Astrocyte (in vitro differentiated cells and primary cell): ENCODE measurements at regions not wholly inside any gene's neighbourhood (a gene's known extent, or its start where the extent isn't known, plus 50 kb on each side); places are given as distances from the start of the nearest gene placed in this dataset.

Source experiments
- DNase-seq: peaks from one replicate; pipeline ENCODE4 v3.0.0-alpha.2; 2010; ENCODE audit warnings: low read depth
- FAIRE-seq: peaks from 2 replicates; lab custom pipeline; 2011; peaks lifted over from hg19 to GRCh38; lab: Jason Lieb, UNC
- H2AFZ ChIP-seq: 2 replicates; pipeline ENCODE4 v1.6.0; 2012; ENCODE audit warnings: low read depth, low read length, inconsistent platforms
- H3K27ac ChIP-seq: 2 replicates; pipeline ENCODE4 v1.5.1; 2011; ENCODE audit warnings: low read depth, low read length, inconsistent platforms
- H3K27me3 ChIP-seq: 2 replicates; pipeline ENCODE4 v1.6.0; 2011; ENCODE audit warnings: low read length, inconsistent platforms; ENCODE audit not compliant: insufficient read depth
- H3K36me3 ChIP-seq: 2 replicates; pipeline ENCODE4 v1.5.1; 2011; ENCODE audit warnings: low read length, inconsistent platforms; ENCODE audit not compliant: insufficient read depth
- H3K4me1 ChIP-seq: 2 replicates; pipeline ENCODE4 v1.5.1; 2011; ENCODE audit warnings: low read length, inconsistent platforms; ENCODE audit not compliant: insufficient read depth
- H3K4me2 ChIP-seq: 2 replicates; pipeline ENCODE4 v1.6.0; 2012; ENCODE audit warnings: low read length, inconsistent platforms
- H3K4me3 ChIP-seq: 2 replicates; pipeline ENCODE4 v1.5.1; 2011; ENCODE audit warnings: low read depth, mild to moderate bottlenecking, low read length, inconsistent platforms; ENCODE audit not compliant: insufficient read depth
- H3K79me2 ChIP-seq: 2 replicates; pipeline ENCODE4 v1.6.0; 2012; ENCODE audit warnings: mild to moderate bottlenecking, low read length, inconsistent platforms; ENCODE audit not compliant: insufficient read depth
- H3K9ac ChIP-seq: 2 replicates; pipeline ENCODE4 v1.6.0; 2012; ENCODE audit warnings: mild to moderate bottlenecking, low read length, inconsistent platforms
- H3K9me3 ChIP-seq: 2 replicates; pipeline ENCODE4 v1.5.1; 2012; ENCODE audit warnings: low read depth, mild to moderate bottlenecking, low read length, inconsistent platforms; ENCODE audit not compliant: insufficient read depth
- H4K20me1 ChIP-seq: 2 replicates; pipeline ENCODE4 v1.6.0; 2012; ENCODE audit warnings: low read length, inconsistent platforms; ENCODE audit not compliant: insufficient read depth
- H3K27ac Mint-ChIP-seq: one replicate; pipeline ENCODE4 v1.8.0; 2021; ENCODE audit warnings: mild to moderate bottlenecking, mixed read lengths; ENCODE audit not compliant: unreplicated experiment
- H3K27me3 Mint-ChIP-seq: one replicate; pipeline ENCODE4 v1.8.0; 2021; ENCODE audit warnings: low read depth, mixed read lengths; ENCODE audit not compliant: unreplicated experiment
- H3K36me3 Mint-ChIP-seq: one replicate; pipeline ENCODE4 v1.8.0; 2021; ENCODE audit warnings: low read depth, mixed read lengths; ENCODE audit not compliant: unreplicated experiment
- H3K4me1 Mint-ChIP-seq: one replicate; pipeline ENCODE4 v1.8.0; 2021; ENCODE audit warnings: low read depth, mixed read lengths; ENCODE audit not compliant: unreplicated experiment
- H3K4me3 Mint-ChIP-seq: one replicate; pipeline ENCODE4 v1.8.0; 2021; ENCODE audit warnings: mild to moderate bottlenecking, moderate library complexity, mixed read lengths; ENCODE audit not compliant: unreplicated experiment
- H3K9me3 Mint-ChIP-seq: one replicate; pipeline ENCODE4 v1.8.0; 2021; ENCODE audit warnings: mild to moderate bottlenecking, mixed read lengths; ENCODE audit not compliant: unreplicated experiment
- CTCF ChIP-seq: IDR thresholded peaks from 2 replicates; pipeline ENCODE4 v1.5.1; 2011; ENCODE audit warnings: low read depth, mild to moderate bottlenecking, inconsistent platforms, low read length, moderate library complexity; ENCODE audit not compliant: insufficient read depth
- EZH2 ChIP-seq: IDR thresholded peaks from 2 replicates; pipeline ENCODE4 v1.6.1; 2012; ENCODE audit warnings: mild to moderate bottlenecking, low read length, inconsistent platforms; ENCODE audit not compliant: insufficient read depth

DNA sequence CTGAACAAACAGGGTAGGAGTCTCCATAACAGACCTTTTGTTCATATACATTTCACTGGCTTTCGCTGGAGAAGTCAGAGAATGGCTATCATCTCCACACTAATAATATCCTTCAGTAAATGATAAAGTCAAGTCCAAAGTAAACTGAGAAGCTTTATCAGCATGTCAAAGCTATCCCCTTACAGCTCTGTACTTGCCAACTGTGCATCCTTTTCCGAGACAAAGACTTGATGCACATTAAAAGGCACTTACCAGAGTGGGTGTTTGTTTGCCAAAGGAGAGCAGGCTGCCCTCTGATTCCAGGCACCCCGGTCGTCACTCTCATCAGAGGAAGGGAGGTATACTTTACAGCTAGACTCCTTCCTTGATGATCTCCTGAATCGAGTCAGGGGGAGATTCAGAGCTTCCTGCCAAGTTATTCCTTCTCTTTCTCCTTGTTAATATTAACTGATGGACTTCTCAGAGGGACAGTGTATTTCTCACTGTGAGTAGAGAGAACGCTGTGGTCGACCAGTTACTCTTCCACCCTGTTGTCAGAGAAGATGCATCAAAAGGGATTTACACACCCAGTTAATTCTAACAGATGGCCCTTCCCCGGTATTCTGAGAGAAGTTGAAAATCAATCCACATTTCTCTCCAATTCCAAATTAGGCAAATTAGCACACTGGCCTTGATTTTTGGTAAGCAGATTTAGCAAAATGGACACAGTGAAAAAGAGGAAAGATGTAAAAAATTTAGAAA, 504.7 kb upstream of the NR2F2 start:
- no peak for TF ChIP-seq CTCF
- TF ChIP-seq EZH2: no peak
- no peak overlapping the region for H2AFZ ChIP-seq
- DNase-seq (no peak), FAIRE-seq (no peak)
- H3K4me2 ChIP-seq: no peak overlapping the region
- no peak overlapping the region for H3K4me3 Mint-ChIP-seq
- H3K9me3 ChIP-seq: no peaks in the 10 kb centered on the region
- no peaks in the 10 kb centered on the region for H3K9me3 Mint-ChIP-seq
- no peaks in the 10 kb centered on the region for H3K27me3 ChIP-seq
- no peaks in the 10 kb centered on the region for H3K27me3 Mint-ChIP-seq
- H4K20me1 ChIP-seq: no peaks in the 10 kb centered on the region
- H3K79me2 ChIP-seq: no peaks in the 10 kb centered on the region
- H3K27ac Mint-ChIP-seq: no peak overlapping the region
- no peaks in the 10 kb centered on the region for H3K36me3 Mint-ChIP-seq
- no peaks in the 10 kb centered on the region for H3K4me1 ChIP-seq
- no peaks in the 10 kb centered on the region for H3K36me3 ChIP-seq
- H3K9ac ChIP-seq: no peak overlapping the region
- H3K27ac ChIP-seq: no peak overlapping the region
- H3K4me1 Mint-ChIP-seq: no peaks in the 10 kb centered on the region
- no peak overlapping the region for H3K4me3 ChIP-seq

GRCh38 chr15:95826412-95827195, 503.9 kb upstream of the NR2F2 start:
- H3K4me1 Mint-ChIP-seq: no peaks in the 10 kb centered on the region
- no peaks in the 10 kb centered on the region for H3K27me3 ChIP-seq
- TF ChIP-seq EZH2: no peak
- peak; percentile 9 for TF ChIP-seq CTCF

DNA sequence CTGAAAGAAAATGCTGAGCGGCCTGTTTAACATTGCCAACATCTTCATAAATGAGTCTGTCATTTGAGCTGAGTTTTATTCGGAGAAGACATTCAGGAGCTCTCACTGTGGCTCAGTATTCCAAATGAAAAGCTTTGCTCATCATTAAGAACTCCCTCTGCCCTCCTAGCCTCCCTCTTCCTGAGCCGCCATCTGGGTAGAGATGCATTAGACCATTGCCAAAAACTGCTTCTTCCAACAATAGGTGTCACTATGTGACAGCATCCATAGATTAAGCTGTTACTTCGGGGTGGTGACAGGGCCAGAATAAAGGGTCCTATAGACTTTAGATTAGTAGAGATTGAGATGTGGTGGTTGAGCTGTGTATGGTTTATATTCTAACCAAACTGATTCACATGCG, 501.4 kb upstream of the NR2F2 start:
- Histone ChIP-seq H3K36me3 (no peaks in the 10 kb centered on the region), H4K20me1 (no peaks in the 10 kb centered on the region), H3K4me2 (no peak overlapping the region), H3K27me3 (no peaks in the 10 kb centered on the region), H3K27ac (no peak overlapping the region), H2AFZ (no peak overlapping the region), H3K4me1 (no peaks in the 10 kb centered on the region), H3K4me3 (no peak overlapping the region), H3K9me3 (no peaks in the 10 kb centered on the region), H3K79me2 (no peaks in the 10 kb centered on the region), H3K9ac (no peak overlapping the region)
- TF ChIP-seq CTCF (no peak), EZH2 (no peak)
- no peak for DNase-seq
- no peaks in the 10 kb centered on the region for H3K36me3 Mint-ChIP-seq
- no peak overlapping the region for H3K27ac Mint-ChIP-seq
- no peaks in the 10 kb centered on the region for H3K9me3 Mint-ChIP-seq
- H3K27me3 Mint-ChIP-seq: no peaks in the 10 kb centered on the region
- no peak overlapping the region for H3K4me3 Mint-ChIP-seq
- H3K4me1 Mint-ChIP-seq: no peaks in the 10 kb centered on the region
- no peak for FAIRE-seq

More at GRCh38 chr15:95826412-95827195, 503.9 kb upstream of the NR2F2 start:
- Mint-ChIP-seq H3K9me3 (no peaks in the 10 kb centered on the region), H3K4me3 (no peak overlapping the region), H3K27me3 (no peaks in the 10 kb centered on the region), H3K27ac (no peak overlapping the region), H3K36me3 (no peaks in the 10 kb centered on the region)
- H3K4me3 ChIP-seq: no peak overlapping the region
- FAIRE-seq (no peak), DNase-seq (no peak)
- no peak overlapping the region for H3K9ac ChIP-seq
- no peak overlapping the region for H3K27ac ChIP-seq
- H3K36me3 ChIP-seq: no peaks in the 10 kb centered on the region
- H3K9me3 ChIP-seq: no peaks in the 10 kb centered on the region
- no peaks in the 10 kb centered on the region for H4K20me1 ChIP-seq
- no peak overlapping the region for H3K4me2 ChIP-seq
- no peaks in the 10 kb centered on the region for H3K4me1 ChIP-seq
- no peak overlapping the region for H2AFZ ChIP-seq
- H3K79me2 ChIP-seq: no peaks in the 10 kb centered on the region
